Loucy (cell line): ENCODE measurements at regions not wholly inside any gene's neighbourhood (a gene's known extent, or its start where the extent isn't known, plus 50 kb on each side); places are given as distances from the start of the nearest gene placed in this dataset.
"Not testable (repeated sequence)": the region's sequence is repeated elsewhere in the genome, so short reads cannot be mapped to it uniquely, and the experiment has no call there.

ENCODE experiments used
- H2AFZ ChIP-seq: fragments of 200-600 bp; sonication (generic); 2 replicates; pipeline ENCODE4 v1.6.0; 2016; ENCODE audit warnings: antibody characterized with exemption, mild to moderate bottlenecking, low read length, moderate library complexity
- H3F3A ChIP-seq: fragments of 200-600 bp; 2 replicates; pipeline ENCODE4 v1.6.0; 2016; ENCODE audit warnings: antibody characterized with exemption, low read depth, mild to moderate bottlenecking
- H3K27me3 ChIP-seq: fragments of 200-600 bp; sonication (generic); 2 replicates; pipeline ENCODE4 v1.6.1; 2014; ENCODE audit warnings: low read length, mild to moderate bottlenecking; ENCODE audit not compliant: insufficient read depth, poor library complexity, severe bottlenecking
- H3K36me3 ChIP-seq: fragments of 200-600 bp; sonication (generic); 2 replicates; pipeline ENCODE4 v1.6.1; 2016; ENCODE audit warnings: low read length; ENCODE audit not compliant: insufficient read depth
- H3K4me1 ChIP-seq: fragments of 200-600 bp; sonication (generic); 2 replicates; pipeline ENCODE4 v1.5.1; 2014; ENCODE audit warnings: low read length, mild to moderate bottlenecking; ENCODE audit not compliant: insufficient read depth, poor library complexity, severe bottlenecking
- H3K4me2 ChIP-seq: fragments of 200-600 bp; sonication (generic); 2 replicates; pipeline ENCODE4 v1.6.0; 2014; ENCODE audit warnings: antibody characterized with exemption, low read length, low read depth, mild to moderate bottlenecking; ENCODE audit not compliant: poor library complexity, severe bottlenecking
- H3K4me3 ChIP-seq: fragments of 200-600 bp; sonication (generic); 2 replicates; pipeline ENCODE4 v1.5.1; 2014; ENCODE audit warnings: low read length, mild to moderate bottlenecking, mixed read lengths; ENCODE audit not compliant: poor library complexity, severe bottlenecking
- H3K79me2 ChIP-seq: fragments of 200-600 bp; sonication (generic); 2 replicates; pipeline ENCODE4 v1.6.1; 2014; ENCODE audit warnings: low read length; ENCODE audit not compliant: insufficient read depth
- H3K9ac ChIP-seq: fragments of 200-600 bp; sonication (generic); 2 replicates; pipeline ENCODE4 v1.6.0; 2014; ENCODE audit warnings: mild to moderate bottlenecking, low read depth, low read length, moderate library complexity; ENCODE audit not compliant: poor library complexity, severe bottlenecking
- H3K9me2 ChIP-seq: fragments of 200-600 bp; sonication (generic); replicated peaks from 2 replicates; pipeline ENCODE4 v1.6.1; 2016; ENCODE audit warnings: low read depth, low read length, mixed read lengths
- H3K9me3 ChIP-seq: fragments of 200-600 bp; sonication (generic); 2 replicates; pipeline ENCODE4 v1.6.1; 2014; ENCODE audit warnings: mild to moderate bottlenecking, antibody characterized with exemption, low read length, low read depth; ENCODE audit not compliant: insufficient read depth
- H4K20me1 ChIP-seq: fragments of 200-600 bp; sonication (generic); 2 replicates; pipeline ENCODE4 v1.6.0; 2014; ENCODE audit warnings: antibody characterized with exemption, low read length, mild to moderate bottlenecking; ENCODE audit not compliant: insufficient read depth, poor library complexity, severe bottlenecking
- CTCF ChIP-seq: fragments of 200-600 bp; sonication (generic); conservative IDR thresholded peaks from 2 replicates; pipeline ENCODE4 v1.5.1; 2014; ENCODE audit warnings: mild to moderate bottlenecking, antibody characterized with exemption, low read length
- EZH2phosphoT487 ChIP-seq: fragments of 200-600 bp; IDR thresholded peaks from 2 replicates; pipeline ENCODE4 v1.6.1; 2018; ENCODE audit warnings: antibody characterized with exemption, mild to moderate bottlenecking, moderate library complexity, borderline replicate concordance

- TF ChIP-seq EZH2phosphoT487 = no peak
- no peak for TF ChIP-seq CTCF
- H2AFZ ChIP-seq = no peak overlapping the region
- H3F3A ChIP-seq = no peaks in the 10 kb centered on the region
- no peaks in the 10 kb centered on the region for H3K79me2 ChIP-seq
- H4K20me1 ChIP-seq = no peaks in the 10 kb centered on the region
- H3K4me3 ChIP-seq = no peak overlapping the region
- no peaks in the 10 kb centered on the region for H3K27me3 ChIP-seq
- H3K9me2 ChIP-seq = no peaks in the 10 kb centered on the region
- no peaks in the 10 kb centered on the region for H3K36me3 ChIP-seq
- no peak overlapping the region for H3K9ac ChIP-seq
- no peaks in the 10 kb centered on the region for H3K4me1 ChIP-seq
- no peak overlapping the region for H3K4me2 ChIP-seq
- no peaks in the 10 kb centered on the region for H3K9me3 ChIP-seq
Measured at GRCh38 chr16:5911241-5911640, 813.6 kb upstream of the EEF2KMT start.

DNA sequence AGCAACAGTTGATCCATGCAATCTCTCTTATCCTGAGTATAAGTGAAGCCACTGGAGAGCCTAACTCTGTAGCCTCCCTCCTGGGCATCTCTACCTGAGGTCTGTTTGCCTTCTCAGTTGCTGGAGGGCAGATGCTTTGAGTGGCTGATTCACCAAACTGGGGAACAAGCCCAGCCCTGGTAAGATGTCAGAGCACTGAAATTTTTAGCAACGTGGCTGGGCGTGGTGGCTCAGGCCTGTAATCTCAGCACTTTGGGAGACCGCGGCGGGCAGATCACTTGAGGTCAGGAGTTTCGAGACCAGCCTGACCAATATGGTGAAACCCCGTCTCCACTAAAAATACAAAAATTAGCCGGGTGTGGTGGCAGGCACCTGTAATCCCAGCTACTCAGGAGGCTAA lies 812.0 kb upstream of the EEF2KMT start:
- not testable (repeated sequence) for H3K9ac ChIP-seq, H3K4me3 ChIP-seq, H3K36me3 ChIP-seq, H3K4me2 ChIP-seq, H3K4me1 ChIP-seq, H3K79me2 ChIP-seq, H3K9me2 ChIP-seq, H3F3A ChIP-seq, H4K20me1 ChIP-seq, H3K9me3 ChIP-seq, H3K27me3 ChIP-seq, H2AFZ ChIP-seq

- Histone ChIP-seq H3K4me1 (no peaks in the 10 kb centered on the region), H3K79me2 (no peaks in the 10 kb centered on the region), H3K4me2 (no peak overlapping the region), H4K20me1 (no peaks in the 10 kb centered on the region), H3K9ac (no peak overlapping the region), H2AFZ (no peak overlapping the region), H3K9me3 (no peaks in the 10 kb centered on the region), H3K9me2 (no peaks in the 10 kb centered on the region), H3K4me3 (no peak overlapping the region), H3F3A (no peaks in the 10 kb centered on the region), H3K27me3 (no peaks in the 10 kb centered on the region), H3K36me3 (no peaks in the 10 kb centered on the region)
- no peak for TF ChIP-seq EZH2phosphoT487
- TF ChIP-seq CTCF = no peak
Measured at GRCh38 chr16:5907544-5907943, 809.9 kb upstream of the EEF2KMT start.

DNA sequence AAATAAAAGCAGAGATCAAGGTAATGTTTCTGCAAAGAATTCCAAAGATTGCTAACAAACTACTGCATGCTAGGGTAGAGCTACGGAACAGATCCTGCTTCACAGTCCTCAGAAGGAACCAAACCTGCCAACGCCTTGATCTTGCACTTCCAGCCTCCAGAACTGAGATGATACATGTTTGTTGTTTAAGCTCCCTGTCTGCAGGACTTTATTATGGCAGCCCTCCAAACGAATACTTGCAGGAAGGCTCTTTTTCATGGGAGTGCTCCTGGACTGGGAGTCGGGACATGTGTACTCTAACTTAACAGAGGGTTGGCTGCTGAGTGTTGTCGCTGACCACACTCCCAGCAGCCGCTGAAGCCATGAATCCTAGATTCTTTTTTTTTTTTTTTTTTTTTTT lies 808.8 kb upstream of the EEF2KMT start:
- Histone ChIP-seq H3K9me2 (no peaks in the 10 kb centered on the region), H3F3A (no peaks in the 10 kb centered on the region), H3K9ac (no peak overlapping the region), H3K36me3 (no peaks in the 10 kb centered on the region), H3K9me3 (no peaks in the 10 kb centered on the region), H3K27me3 (no peaks in the 10 kb centered on the region), H4K20me1 (no peaks in the 10 kb centered on the region), H2AFZ (no peak overlapping the region), H3K4me3 (no peak overlapping the region), H3K4me2 (no peak overlapping the region), H3K79me2 (no peaks in the 10 kb centered on the region), H3K4me1 (no peaks in the 10 kb centered on the region)
- no peak for TF ChIP-seq CTCF
